ENCODE measurements at regions not wholly inside any gene's neighbourhood (a gene's known extent, or its start where the extent isn't known, plus 50 kb on each side); places are given as distances from the start of the nearest gene placed in this dataset.

DNA sequence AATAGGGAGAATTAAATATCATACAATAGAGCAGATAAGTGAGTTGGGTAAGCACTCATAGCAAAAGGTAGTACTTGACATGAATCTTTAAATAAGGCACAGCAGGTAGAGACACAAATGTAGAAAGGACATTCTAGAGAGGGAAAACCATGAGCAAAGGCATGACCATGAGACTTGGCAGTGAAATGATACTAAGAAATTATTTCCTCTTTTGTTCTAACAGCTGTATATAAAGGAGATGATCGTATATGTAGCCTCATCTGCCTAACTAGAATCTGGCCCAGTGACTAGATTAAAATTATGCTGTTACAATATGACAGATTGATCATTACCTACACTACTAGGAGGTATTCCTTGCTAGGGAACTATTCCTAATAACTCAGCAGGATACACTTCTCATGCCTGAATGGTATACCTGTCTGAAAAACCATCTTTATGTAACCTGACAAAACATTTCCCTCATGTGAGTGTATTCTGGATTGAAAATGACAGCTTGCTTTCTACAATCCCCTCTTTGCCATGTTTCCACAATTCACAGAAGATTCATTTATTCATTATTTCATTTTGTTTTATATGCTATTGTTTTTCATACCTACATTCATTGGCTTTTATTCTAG lies 725.7 kb downstream of the C12orf50 start:
- TF ChIP-seq, protein P1, sequence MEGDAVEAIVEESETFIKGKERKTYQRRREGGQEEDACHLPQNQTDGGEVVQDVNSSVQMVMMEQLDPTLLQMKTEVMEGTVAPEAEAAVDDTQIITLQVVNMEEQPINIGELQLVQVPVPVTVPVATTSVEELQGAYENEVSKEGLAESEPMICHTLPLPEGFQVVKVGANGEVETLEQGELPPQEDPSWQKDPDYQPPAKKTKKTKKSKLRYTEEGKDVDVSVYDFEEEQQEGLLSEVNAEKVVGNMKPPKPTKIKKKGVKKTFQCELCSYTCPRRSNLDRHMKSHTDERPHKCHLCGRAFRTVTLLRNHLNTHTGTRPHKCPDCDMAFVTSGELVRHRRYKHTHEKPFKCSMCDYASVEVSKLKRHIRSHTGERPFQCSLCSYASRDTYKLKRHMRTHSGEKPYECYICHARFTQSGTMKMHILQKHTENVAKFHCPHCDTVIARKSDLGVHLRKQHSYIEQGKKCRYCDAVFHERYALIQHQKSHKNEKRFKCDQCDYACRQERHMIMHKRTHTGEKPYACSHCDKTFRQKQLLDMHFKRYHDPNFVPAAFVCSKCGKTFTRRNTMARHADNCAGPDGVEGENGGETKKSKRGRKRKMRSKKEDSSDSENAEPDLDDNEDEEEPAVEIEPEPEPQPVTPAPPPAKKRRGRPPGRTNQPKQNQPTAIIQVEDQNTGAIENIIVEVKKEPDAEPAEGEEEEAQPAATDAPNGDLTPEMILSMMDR (IDR thresholded peaks at IDR 0.05; ENCODE audit: insufficient read depth, low read depth, low read length, missing control alignments), result no peak
- H3K4me3 ChIP-seq (ENCODE audit: low read length), result no peak overlapping the region
- DNase-seq (ENCODE audit: low read depth), result no peak

DNA sequence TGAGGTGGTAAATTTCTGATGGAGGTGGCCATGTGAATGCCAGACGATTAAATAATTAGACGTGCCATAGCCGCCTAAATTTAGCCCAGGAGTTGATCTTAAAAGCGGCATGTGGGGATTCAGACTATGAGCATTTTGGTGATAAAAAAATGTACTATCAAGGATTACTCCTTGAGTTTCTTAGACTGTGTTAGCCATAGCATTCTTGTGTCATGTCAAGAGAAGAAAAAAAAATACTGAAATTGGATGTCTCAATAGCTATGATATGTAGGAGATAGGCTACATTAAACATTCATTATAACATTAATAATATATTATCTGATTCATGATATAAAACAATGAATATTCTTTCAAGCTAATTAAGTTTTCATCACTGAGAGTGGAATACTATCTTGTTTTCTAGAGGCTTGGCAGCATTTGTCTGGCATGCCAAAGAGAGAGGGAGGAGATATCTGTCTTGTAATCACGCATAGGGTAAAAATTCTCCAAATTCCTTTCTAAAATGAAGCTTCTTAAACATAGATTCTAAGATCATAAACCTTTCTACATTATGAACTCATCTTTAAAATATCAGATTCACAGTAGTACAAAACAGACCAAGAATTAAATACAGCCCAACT lies 727.0 kb downstream of the C12orf50 start:
- TF ChIP-seq, protein P1 (IDR thresholded peaks at IDR 0.05; ENCODE audit: insufficient read depth, low read depth, low read length, missing control alignments), result no peak
- no peak for DNase-seq (ENCODE audit: low read depth)

DNA sequence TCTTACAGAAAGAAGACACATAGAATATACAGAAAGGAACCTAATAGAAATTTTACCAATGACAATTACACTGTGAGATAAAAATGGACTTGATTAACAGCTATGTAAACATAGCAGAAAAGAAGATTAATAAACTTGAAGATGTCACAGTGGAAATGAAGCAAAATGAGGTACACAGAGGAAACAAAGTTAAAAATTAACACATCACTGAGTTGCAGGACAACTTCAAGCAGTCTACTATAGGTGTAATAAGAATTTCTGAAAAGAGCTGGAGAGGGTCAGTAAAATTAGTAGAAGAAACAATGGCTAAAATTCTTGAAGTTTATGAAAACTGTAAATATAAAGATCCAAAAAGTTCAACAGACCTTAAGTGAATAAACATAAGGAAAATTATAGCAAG lies 738.7 kb downstream of the C12orf50 start:
- no peak overlapping the region for H3K4me3 ChIP-seq (ENCODE audit: low read length)
- TF ChIP-seq, protein P1 (IDR thresholded peaks at IDR 0.05; ENCODE audit: insufficient read depth, low read depth, low read length, missing control alignments), result no peak
- no peak for DNase-seq (ENCODE audit: low read depth)

More for the DNA sequence above, 727.0 kb downstream of the C12orf50 start:
- no peak overlapping the region for H3K4me3 ChIP-seq (ENCODE audit: low read length)

DNA sequence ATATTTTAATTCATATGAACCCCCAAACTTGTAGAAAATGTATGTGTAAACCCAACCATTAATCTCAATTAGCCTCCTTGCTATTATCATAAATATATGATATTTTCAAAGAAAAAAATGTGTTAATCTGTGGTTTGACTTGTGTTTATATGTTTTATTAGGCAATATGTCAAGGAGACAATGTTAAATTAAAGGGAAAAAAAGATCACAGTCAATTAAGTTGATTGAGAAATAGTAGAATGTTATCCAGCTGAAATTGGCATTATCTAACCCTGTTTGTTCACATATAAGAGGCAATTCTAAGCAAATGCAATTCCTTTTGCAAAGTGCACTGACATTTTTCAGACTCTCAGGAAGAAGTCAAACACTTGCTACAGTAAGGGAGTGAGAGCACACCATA lies 745.3 kb downstream of the C12orf50 start:
- H3K4me3 ChIP-seq (ENCODE audit: low read length), result no peak overlapping the region
- DNase-seq (ENCODE audit: low read depth), result no peak
- TF ChIP-seq, protein P1 (IDR thresholded peaks at IDR 0.05; ENCODE audit: insufficient read depth, low read depth, low read length, missing control alignments), result no peak

DNA sequence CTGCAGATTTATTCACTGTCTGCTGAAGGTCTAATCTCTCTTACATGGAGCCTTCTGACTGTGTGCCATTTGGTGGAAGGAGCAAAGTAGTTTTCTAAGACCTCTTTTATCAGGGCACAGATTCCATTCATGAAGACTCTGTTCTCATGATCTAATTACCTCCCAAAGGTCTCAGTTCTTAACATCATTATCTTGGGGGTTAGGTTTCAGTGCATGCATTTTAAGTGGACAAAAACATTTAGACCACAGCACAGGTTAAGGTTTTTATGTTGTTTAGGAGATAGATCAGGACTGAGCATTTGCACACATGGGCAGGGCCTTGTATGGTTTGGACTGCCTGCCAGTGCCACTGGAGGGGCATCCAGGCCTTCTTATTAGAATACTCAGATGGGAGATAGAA lies 746.1 kb downstream of the C12orf50 start:
- TF ChIP-seq, protein P1 (IDR thresholded peaks at IDR 0.05; ENCODE audit: insufficient read depth, low read depth, low read length, missing control alignments), result no peak
- no peak for DNase-seq (ENCODE audit: low read depth)
- no peak overlapping the region for H3K4me3 ChIP-seq (ENCODE audit: low read length)

DNA sequence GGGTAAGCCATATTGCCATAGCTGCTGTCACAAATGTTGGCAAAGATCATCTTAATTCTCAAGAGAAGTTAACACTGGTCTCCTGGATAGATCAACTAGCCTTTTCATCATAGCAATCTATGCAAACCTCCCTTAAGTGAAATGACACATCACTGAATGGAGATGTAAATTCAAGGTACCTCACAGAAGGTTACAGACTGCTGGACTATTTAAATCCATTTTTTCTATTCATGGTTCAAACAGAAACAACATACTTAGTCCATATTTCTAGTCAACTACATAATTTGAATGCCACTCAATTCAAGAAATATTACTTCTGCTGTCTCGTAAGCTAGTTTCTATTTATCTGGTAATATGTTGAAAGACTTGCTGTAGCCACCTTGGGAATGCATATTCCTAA lies 748.3 kb downstream of the C12orf50 start:
- no peak overlapping the region for H3K4me3 ChIP-seq (ENCODE audit: low read length)
- DNase-seq (ENCODE audit: low read depth), result no peak
- TF ChIP-seq, protein P1 (IDR thresholded peaks at IDR 0.05; ENCODE audit: insufficient read depth, low read depth, low read length, missing control alignments), result no peak

DNA sequence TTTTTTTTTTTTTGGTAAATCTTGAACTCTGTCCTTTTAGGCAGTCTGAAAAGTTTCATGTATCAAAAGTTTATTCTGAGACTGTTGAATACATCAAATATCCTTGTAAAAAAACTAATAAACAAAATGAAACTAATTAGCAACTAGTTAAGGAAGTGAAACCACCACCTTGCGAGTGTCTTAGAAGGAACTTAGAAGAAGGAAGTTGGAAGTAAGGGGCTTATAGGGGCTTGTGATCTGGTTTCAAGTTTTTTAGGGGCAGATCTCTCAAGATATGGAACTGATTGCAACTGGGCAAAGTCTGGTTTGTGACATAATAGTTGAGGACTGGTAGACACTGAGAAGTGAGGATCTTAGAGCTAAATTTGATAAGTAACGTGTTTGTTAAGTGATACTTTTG lies 748.8 kb downstream of the C12orf50 start:
- H3K4me3 ChIP-seq (ENCODE audit: low read length), result no peak overlapping the region
- no peak for DNase-seq (ENCODE audit: low read depth)

More for the DNA sequence above, 748.8 kb downstream of the C12orf50 start:
- TF ChIP-seq, protein P1 (IDR thresholded peaks at IDR 0.05; ENCODE audit: insufficient read depth, low read depth, low read length, missing control alignments), result no peak
